B cell (primary cell): ENCODE measurements at regions not wholly inside any gene's neighbourhood (a gene's known extent, or its start where the extent isn't known, plus 50 kb on each side); places are given as distances from the start of the nearest gene placed in this dataset.

Source experiments
- EZH2 ChIP-seq: IDR thresholded peaks from 2 replicates; pipeline ENCODE4 v1.6.1; 2012; ENCODE audit warnings: borderline replicate concordance, low read depth, mild to moderate bottlenecking, moderate library complexity, low read length; ENCODE audit not compliant: insufficient read depth, poor library complexity, severe bottlenecking
- TF ChIP-seq, protein P1 (sequence below): fragments of 200-600 bp; IDR thresholded peaks from one replicate; pipeline ENCODE4 v1.8.0; 2022; ENCODE audit warnings: antibody characterized with exemption, mild to moderate bottlenecking

DNA sequence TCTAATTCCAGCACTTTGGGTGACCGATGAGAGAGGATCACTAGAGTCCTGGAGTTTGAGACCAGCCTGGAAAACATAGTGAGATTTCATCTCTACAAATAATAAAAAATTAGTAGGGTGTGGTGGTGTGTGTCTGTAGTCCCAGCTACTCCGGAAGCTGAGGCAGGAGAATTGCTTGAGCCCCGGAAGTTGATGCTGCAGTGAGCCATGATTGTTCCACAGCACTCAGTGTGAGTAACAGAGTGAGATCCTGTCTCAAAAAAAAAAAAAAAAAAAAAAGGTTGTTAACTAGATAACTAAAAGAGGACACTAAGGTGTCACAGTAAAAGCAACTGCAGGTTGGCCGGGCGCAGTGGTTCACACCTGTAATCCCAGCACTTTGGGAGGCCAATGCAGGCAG is 121.3 kb upstream of the MAX start:
- TF ChIP-seq, protein P1, sequence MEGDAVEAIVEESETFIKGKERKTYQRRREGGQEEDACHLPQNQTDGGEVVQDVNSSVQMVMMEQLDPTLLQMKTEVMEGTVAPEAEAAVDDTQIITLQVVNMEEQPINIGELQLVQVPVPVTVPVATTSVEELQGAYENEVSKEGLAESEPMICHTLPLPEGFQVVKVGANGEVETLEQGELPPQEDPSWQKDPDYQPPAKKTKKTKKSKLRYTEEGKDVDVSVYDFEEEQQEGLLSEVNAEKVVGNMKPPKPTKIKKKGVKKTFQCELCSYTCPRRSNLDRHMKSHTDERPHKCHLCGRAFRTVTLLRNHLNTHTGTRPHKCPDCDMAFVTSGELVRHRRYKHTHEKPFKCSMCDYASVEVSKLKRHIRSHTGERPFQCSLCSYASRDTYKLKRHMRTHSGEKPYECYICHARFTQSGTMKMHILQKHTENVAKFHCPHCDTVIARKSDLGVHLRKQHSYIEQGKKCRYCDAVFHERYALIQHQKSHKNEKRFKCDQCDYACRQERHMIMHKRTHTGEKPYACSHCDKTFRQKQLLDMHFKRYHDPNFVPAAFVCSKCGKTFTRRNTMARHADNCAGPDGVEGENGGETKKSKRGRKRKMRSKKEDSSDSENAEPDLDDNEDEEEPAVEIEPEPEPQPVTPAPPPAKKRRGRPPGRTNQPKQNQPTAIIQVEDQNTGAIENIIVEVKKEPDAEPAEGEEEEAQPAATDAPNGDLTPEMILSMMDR: no peak
- no peak for TF ChIP-seq EZH2
